Esophagus (tissue), 2 donors: ENCODE measurements at regions not wholly inside any gene's neighbourhood (a gene's known extent, or its start where the extent isn't known, plus 50 kb on each side); places are given as distances from the start of the nearest gene placed in this dataset.
"Not testable (repeated sequence)": the region's sequence is repeated elsewhere in the genome, so short reads cannot be mapped to it uniquely, and the experiment has no call there.

Source experiments
- H3K27ac ChIP-seq, 2 donors: one replicate each; pipeline ENCODE4 v1.5.1; 2013; ENCODE audit warnings: low read depth in 2 of 2, mild to moderate bottlenecking in 2 of 2, inconsistent platforms in 1 of 2, low read length in 1 of 2, moderate library complexity in 1 of 2
- H3K27me3 ChIP-seq, 2 donors: one replicate each; pipeline ENCODE4 v1.6.1; 2013; ENCODE audit warnings: low read length in 2 of 2, control low read depth in 1 of 2, mild to moderate bottlenecking in 1 of 2; ENCODE audit not compliant: insufficient read depth in 2 of 2, control insufficient read depth in 1 of 2
- H3K36me3 ChIP-seq, 2 donors: one replicate each; pipeline ENCODE4 v1.6.1; 2013; ENCODE audit warnings: low read length in 1 of 2; ENCODE audit not compliant: control insufficient read depth in 2 of 2, insufficient read depth in 2 of 2
- H3K4me1 ChIP-seq, 2 donors: one replicate each; pipeline ENCODE4 v1.6.1; 2013; ENCODE audit warnings: low read length in 1 of 2; ENCODE audit not compliant: control insufficient read depth in 2 of 2, insufficient read depth in 2 of 2
- H3K4me3 ChIP-seq, 2 donors: one replicate each; pipeline ENCODE4 v1.5.1; 2013; ENCODE audit warnings: low read length in 2 of 2, mild to moderate bottlenecking in 2 of 2, low read depth in 1 of 2, moderate library complexity in 1 of 2
- H3K9me3 ChIP-seq, 2 donors: one replicate each; pipeline ENCODE4 v1.6.1; 2013; ENCODE audit warnings: mild to moderate bottlenecking in 2 of 2, low read depth in 1 of 2, low read length in 1 of 2, moderate library complexity in 1 of 2; ENCODE audit not compliant: control insufficient read depth in 2 of 2, insufficient read depth in 1 of 2
- WGBS, 2 donors: extraction: QIAGEN DNeasy Blood & Tissue Kit; methylation state at CpG; one replicate each; pipeline ENCODE4 v1.1.7; 2013; 5-methylcytosine and 5-hydroxymethylcytosine counted together
- donor health status: healthy with polysubstance abuse.
- donor health status: Bipolar disorder and iron deficiency.

GRCh38 chr12:111244673-111245072, 124.2 kb downstream of the PHETA1 start:
- Histone ChIP-seq H3K4me1 (no peaks in the 10 kb centered on the region), H3K27me3 (no peaks in the 10 kb centered on the region), H3K27ac (no peak overlapping the region), H3K4me3 (no peak overlapping the region), H3K9me3 (peaks cover 0 to 6% of the 10 kb centered on the region in 2 donors), H3K36me3 (no peaks in the 10 kb centered on the region)

DNA sequence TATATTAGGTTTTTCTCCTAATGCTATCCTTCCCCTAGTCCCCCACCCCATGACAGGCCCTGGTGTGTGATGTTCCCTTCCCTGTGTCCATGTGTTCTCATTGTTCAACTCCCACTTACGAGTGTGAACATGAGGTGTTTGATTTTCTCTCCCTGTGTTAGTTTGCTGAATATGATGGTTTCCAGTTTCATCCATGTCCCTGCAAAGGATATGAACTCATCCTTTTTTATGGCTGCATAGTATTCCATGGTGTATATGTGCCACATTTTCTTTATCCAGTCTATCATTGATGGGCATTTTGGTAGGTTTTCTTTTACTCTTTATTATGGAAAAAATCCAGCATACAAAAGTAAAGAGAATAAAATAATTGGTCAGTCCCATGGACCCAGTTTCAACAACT, 126.1 kb downstream of the PHETA1 start:
- WGBS, 2 donors = 98 to 100% methylated on average over 1 of the region's 1 CpG
- not testable (repeated sequence) for H3K9me3 ChIP-seq, H3K27ac ChIP-seq, H3K4me3 ChIP-seq, H3K27me3 ChIP-seq, H3K4me1 ChIP-seq, H3K36me3 ChIP-seq

DNA sequence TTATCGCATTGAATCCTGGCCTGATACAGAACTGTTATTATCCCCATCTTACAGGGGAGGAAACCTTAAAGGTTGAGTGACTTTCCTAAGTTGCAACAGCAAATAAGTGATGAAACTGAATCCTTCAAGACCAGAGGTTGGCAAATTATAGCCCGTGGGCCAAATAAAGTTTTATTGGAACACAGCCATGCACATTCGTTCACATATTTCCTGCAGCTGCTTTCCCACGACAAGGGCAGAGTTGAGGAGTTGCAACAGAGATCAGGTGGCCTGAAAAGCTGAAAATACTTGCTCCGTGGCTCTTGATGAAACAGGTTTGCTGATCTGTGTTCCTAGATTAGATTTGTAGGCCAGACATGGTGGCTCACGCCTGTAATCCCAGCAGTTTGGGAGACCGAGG, 126.7 kb downstream of the PHETA1 start:
- Histone ChIP-seq H3K27ac (no peak overlapping the region), H3K27me3 (no peaks in the 10 kb centered on the region), H3K9me3 (peaks cover 0 to 6% of the 10 kb centered on the region in 2 donors), H3K4me1 (no peaks in the 10 kb centered on the region), H3K36me3 (no peaks in the 10 kb centered on the region), H3K4me3 (no peak overlapping the region)
- WGBS, 2 donors = 69 to 76% methylated on average over 7 of the region's 7 CpGs

GRCh38 chr12:111240374-111240773, 128.5 kb downstream of the PHETA1 start:
- Histone ChIP-seq H3K36me3 (no peaks in the 10 kb centered on the region), H3K9me3 (peaks cover 3 to 6% of the 10 kb centered on the region in 2 donors), H3K27ac (no peak overlapping the region), H3K4me1 (no peaks in the 10 kb centered on the region), H3K4me3 (no peak overlapping the region), H3K27me3 (no peaks in the 10 kb centered on the region)
- WGBS, 2 donors = 67 to 72% methylated on average over 4 of the region's 4 CpGs

DNA sequence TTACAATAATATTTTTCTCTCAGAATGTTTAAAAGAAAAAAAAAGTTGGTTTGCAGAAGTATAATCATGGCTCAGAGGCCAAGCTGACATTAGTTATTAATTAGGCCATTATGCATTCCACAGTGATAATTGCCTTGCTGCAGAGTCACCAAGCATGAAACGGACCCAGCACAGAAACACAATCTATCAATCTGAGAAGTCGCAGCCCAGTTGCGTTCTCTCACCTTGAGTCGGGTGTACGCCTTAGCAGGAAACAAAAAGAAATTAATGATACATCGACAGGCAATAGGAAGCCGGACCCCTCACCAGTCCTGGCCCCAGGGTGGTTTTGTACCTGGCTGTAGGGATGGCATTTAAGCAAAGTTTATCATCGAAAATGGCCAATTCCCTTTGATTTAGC, 129.7 kb downstream of the PHETA1 start:
- WGBS, 2 donors = 53 to 54% methylated on average over 8 of the region's 8 CpGs
- Histone ChIP-seq H3K27ac (no peak overlapping the region), H3K4me3 (no peak overlapping the region), H3K9me3 (peaks cover 2 to 3% of the 10 kb centered on the region in 2 donors), H3K36me3 (no peaks in the 10 kb centered on the region), H3K27me3 (no peaks in the 10 kb centered on the region), H3K4me1 (no peaks in the 10 kb centered on the region)

GRCh38 chr12:111238075-111238734, 130.7 kb downstream of the PHETA1 start:
- Histone ChIP-seq H3K27me3 (no peaks in the 10 kb centered on the region), H3K4me3 (no peak overlapping the region), H3K36me3 (no peaks in the 10 kb centered on the region), H3K27ac (no peak overlapping the region), H3K9me3 (peaks cover 0 to 3% of the 10 kb centered on the region in 2 donors), H3K4me1 (no peaks in the 10 kb centered on the region)
- WGBS, 2 donors = 43 to 45% methylated on average over 5 of the region's 5 CpGs

DNA sequence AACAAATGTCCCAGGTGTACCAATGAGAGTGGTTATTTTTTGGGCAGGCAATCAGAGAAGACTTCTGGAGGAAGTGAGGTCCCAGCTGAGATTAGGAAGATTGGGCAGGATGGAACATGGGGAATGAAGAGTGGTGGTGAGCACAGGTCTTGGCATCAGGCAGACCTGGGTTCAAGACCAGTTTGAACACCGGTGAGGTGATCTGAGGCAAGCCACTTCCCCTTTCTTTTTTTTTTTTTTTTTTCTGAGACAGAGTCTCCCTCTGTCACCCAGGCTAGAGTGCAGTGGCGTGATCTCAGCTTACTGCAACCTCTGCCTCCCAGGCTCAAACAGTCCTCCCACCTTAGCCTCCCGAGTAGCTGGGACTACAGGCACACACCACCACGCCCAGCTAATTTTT, 134.4 kb downstream of the PHETA1 start:
- H3K9me3 ChIP-seq, H3K27me3 ChIP-seq, H3K27ac ChIP-seq, H3K36me3 ChIP-seq, H3K4me3 ChIP-seq, H3K4me1 ChIP-seq: not testable (repeated sequence)
- WGBS, 2 donors = 78 to 85% methylated on average over 4 of the region's 4 CpGs

GRCh38 chr12:111233786-111234185, 135.1 kb downstream of the PHETA1 start:
- Histone ChIP-seq H3K36me3 (no peaks in the 10 kb centered on the region), H3K27me3 (no peaks in the 10 kb centered on the region), H3K4me3 (no peak overlapping the region), H3K4me1 (no peaks in the 10 kb centered on the region), H3K9me3 (peaks cover 0 to 3% of the 10 kb centered on the region in 2 donors), H3K27ac (no peak overlapping the region)
- 88% methylated on average over 3 of the region's 3 CpGs for WGBS, 2 donors

DNA sequence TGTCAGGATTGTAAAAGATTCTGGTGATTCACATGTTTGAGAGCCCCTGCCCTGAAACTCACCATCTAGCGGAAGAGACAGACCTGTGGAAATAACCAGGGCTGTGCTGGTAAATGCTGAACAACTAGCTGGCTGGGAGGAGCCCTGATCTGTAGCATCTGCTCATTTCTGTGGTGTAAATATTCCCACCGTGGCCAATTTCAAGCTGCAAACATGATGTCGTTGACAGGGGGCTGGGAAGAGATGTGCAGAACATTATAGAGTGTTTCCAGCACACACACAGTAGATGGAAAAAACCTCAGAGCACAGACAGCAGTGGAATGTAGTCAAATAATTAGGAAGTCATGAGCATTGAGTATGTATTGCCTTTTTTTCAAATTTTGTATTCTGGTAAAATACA, 138.2 kb downstream of the PHETA1 start:
- WGBS, 2 donors = 66 to 68% methylated on average over 3 of the region's 3 CpGs
- peaks cover 0 to under 1% of the 10 kb centered on the region in 2 donors for H3K9me3 ChIP-seq
- H3K27ac ChIP-seq = no peak overlapping the region
- no peaks in the 10 kb centered on the region for H3K4me1 ChIP-seq
- no peaks in the 10 kb centered on the region for H3K27me3 ChIP-seq
- no peak overlapping the region for H3K4me3 ChIP-seq
- no peaks in the 10 kb centered on the region for H3K36me3 ChIP-seq

DNA sequence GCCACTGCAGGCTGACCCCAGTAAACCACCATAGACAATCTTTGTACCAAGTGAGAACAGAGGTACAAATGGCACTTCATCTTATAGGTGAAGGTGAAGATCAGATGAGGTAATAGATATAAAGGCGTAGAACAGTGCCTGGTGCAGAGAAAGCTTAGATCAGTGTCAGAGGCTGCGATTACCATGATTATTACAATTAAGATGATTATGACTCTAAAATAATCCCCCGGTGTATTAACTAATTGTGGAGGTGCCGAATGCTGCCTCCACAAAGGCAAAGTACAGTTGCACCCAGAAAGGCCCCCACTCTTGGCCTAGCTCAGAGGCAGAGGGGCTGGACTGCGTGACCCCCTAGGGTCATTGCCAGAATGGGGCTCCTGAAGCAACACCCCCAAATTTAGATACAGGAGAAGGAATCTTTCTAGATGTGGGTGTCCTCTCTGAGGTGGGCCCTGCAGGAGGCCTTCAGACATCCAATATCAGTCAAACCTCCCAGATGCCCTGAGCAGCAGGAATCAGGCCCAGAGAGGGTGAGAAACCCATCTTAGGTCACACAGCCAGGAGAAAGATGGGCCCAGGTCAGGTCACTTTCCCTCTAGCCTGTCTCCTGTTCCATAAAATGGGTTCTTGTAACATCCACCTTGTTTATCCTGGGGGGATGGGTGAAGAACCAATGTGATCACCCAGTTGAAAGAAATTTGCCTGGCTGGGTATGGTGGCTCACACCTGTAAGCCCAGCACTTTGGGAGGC, 139.8 kb downstream of the PHETA1 start:
- no peak overlapping the region for H3K27ac ChIP-seq
- no peaks in the 10 kb centered on the region for H3K36me3 ChIP-seq
- H3K27me3 ChIP-seq = no peaks in the 10 kb centered on the region
- peaks cover 0 to 2% of the 10 kb centered on the region in 2 donors for H3K9me3 ChIP-seq
- no peaks in the 10 kb centered on the region for H3K4me1 ChIP-seq
- no peak overlapping the region for H3K4me3 ChIP-seq
- WGBS, 2 donors = 89 to 93% methylated on average over 5 of the region's 5 CpGs
